ENCODE measurements at regions not wholly inside any gene's neighbourhood (a gene's known extent, or its start where the extent isn't known, plus 50 kb on each side); places are given as distances from the start of the nearest gene placed in this dataset.
A peak's percentile ranks its signal among the peaks of the same experiment; 100 is the strongest.
"Not testable (repeated sequence)": the region's sequence is repeated elsewhere in the genome, so short reads cannot be mapped to it uniquely, and the experiment has no call there.

GRCh38 chr11:57903011-57903410, 120.7 kb upstream of the OR9Q1 start:
- no peak for DNase-seq
- Mint-ChIP-seq H3K4me3 (no peak overlapping the region), H3K4me1 (ENCODE audit: low read depth) (peaks cover 3% of the 10 kb centered on the region), H3K27me3 (ENCODE audit: low read depth) (peaks cover 2% of the 10 kb centered on the region), H3K9me3 (no peaks in the 10 kb centered on the region), H3K36me3 (ENCODE audit: insufficient read depth) (no peaks in the 10 kb centered on the region)
- no peak for ATAC-seq

- no peak overlapping the region for H3K4me3 Mint-ChIP-seq
- H3K4me1 Mint-ChIP-seq (ENCODE audit: low read depth), result peaks cover 3% of the 10 kb centered on the region
- H3K36me3 Mint-ChIP-seq (ENCODE audit: insufficient read depth), result no peaks in the 10 kb centered on the region
- H3K9me3 Mint-ChIP-seq, result no peaks in the 10 kb centered on the region
- ATAC-seq (peak; percentile 73 to 80), DNase-seq (peak; percentile 8)
- no peaks in the 10 kb centered on the region for H3K27me3 Mint-ChIP-seq (ENCODE audit: low read depth)
Measured at GRCh38 chr11:57903441-57904123, 120.1 kb upstream of the OR9Q1 start.

DNA sequence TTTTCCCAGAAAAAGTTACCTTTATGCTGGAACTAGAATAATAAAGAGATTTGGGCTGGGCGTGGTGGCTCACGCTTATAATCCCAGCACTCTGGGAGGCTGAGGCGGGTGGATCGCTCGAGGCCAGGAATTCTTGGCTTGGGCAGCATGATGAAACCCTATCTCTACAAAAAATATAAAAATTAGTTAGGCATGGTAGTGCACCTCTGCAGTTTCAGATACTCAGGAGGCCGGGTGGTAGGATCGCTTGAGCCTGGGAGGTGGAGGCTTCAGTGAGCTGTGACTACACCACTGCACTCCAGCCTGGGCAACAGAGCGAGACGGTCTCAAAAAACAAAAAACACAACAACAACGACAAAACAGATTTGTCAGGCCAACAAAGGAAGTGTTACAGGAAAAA, 119.3 kb upstream of the OR9Q1 start:
- Mint-ChIP-seq H3K9me3 (no peaks in the 10 kb centered on the region), H3K4me1 (ENCODE audit: low read depth) (peaks cover 3% of the 10 kb centered on the region), H3K27me3 (ENCODE audit: low read depth) (no peaks in the 10 kb centered on the region), H3K36me3 (ENCODE audit: insufficient read depth) (no peaks in the 10 kb centered on the region), H3K4me3 (no peak overlapping the region)
- no peak for DNase-seq
- no peak for ATAC-seq

GRCh38 chr11:57905439-57905838, 118.2 kb upstream of the OR9Q1 start:
- H3K4me3 Mint-ChIP-seq, result no peak overlapping the region
- H3K27me3 Mint-ChIP-seq (ENCODE audit: low read depth), result no peaks in the 10 kb centered on the region
- DNase-seq (no peak), ATAC-seq (no peak)
- H3K4me1 Mint-ChIP-seq (ENCODE audit: low read depth), result peaks cover 3% of the 10 kb centered on the region
- no peaks in the 10 kb centered on the region for H3K36me3 Mint-ChIP-seq (ENCODE audit: insufficient read depth)
- H3K9me3 Mint-ChIP-seq, result no peaks in the 10 kb centered on the region

DNA sequence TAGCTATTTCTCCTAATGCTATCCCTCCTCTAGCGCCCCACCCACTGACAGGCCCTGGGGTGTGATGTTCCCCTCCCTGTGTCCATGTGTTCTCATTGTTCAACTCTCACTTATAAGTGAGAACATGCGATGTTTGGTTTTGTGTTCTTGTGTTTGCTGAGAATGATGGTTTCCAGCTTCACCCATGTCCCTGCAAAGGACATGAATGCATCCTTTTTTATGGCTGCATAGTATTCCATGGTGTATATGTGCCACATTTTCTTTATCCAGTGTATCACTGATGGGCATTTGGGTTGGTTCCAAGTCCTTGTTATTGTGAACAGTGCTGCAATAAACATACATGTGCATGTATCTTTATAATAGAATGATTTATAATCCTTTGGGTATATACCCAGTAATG, 115.3 kb upstream of the OR9Q1 start:
- H3K4me1 Mint-ChIP-seq (ENCODE audit: low read depth); ATAC-seq; DNase-seq; H3K27me3 Mint-ChIP-seq (ENCODE audit: low read depth); H3K36me3 Mint-ChIP-seq (ENCODE audit: insufficient read depth); H3K4me3 Mint-ChIP-seq; H3K9me3 Mint-ChIP-seq: not testable (repeated sequence)

DNA sequence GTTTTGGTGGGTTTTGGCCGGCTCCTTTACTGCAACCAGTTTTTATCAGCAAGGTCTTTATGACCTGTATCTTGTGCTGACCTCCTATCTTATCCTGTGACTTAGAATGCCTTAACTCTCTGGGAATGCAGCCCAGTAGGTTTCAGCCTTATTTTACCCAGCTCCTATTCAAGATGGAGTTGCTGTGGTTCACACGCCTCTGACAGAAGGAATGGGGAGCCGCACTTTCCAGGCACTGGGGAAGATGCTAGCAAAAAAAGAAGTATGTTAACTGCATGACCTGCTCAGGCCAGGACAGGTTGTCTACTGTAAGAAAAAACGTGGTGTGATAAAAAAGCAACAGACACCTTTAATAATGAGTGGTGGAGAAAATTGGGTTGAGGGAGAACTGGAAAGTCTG, 112.2 kb upstream of the OR9Q1 start:
- H3K4me3 Mint-ChIP-seq; ATAC-seq; H3K36me3 Mint-ChIP-seq (ENCODE audit: insufficient read depth); H3K9me3 Mint-ChIP-seq; DNase-seq; H3K4me1 Mint-ChIP-seq (ENCODE audit: low read depth); H3K27me3 Mint-ChIP-seq (ENCODE audit: low read depth): not testable (repeated sequence)

- Mint-ChIP-seq H3K36me3 (ENCODE audit: insufficient read depth) (no peaks in the 10 kb centered on the region), H3K27me3 (ENCODE audit: low read depth) (peaks cover 15% of the 10 kb centered on the region), H3K4me1 (ENCODE audit: low read depth) (no peaks in the 10 kb centered on the region), H3K9me3 (no peaks in the 10 kb centered on the region), H3K4me3 (no peak overlapping the region)
- ATAC-seq, result no peak
- no peak for DNase-seq
Measured at GRCh38 chr11:57913715-57914704, 109.7 kb upstream of the OR9Q1 start.

DNA sequence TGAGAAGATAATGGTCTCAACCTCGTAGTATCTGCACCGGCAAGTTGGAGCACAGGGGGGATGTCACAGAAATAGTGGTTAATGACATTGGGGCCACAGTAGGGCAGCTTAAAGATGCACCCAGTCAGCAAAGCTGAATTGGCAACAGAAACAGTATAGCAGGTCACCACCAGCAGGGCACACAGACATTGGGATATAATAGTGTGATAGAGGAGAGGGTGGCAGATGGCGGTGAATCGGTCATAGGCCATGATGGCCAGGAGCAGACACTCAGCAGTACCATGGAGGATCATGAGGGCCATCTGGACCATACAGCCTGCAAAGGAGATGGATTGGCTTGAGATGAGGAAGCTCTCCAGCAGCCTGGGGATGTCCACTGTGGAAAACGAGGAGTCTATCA, 106.0 kb upstream of the OR9Q1 start:
- DNase-seq (no peak), ATAC-seq (no peak)
- H3K27me3 Mint-ChIP-seq (ENCODE audit: low read depth), result peaks cover 13% of the 10 kb centered on the region
- no peak overlapping the region for H3K4me3 Mint-ChIP-seq
- no peaks in the 10 kb centered on the region for H3K36me3 Mint-ChIP-seq (ENCODE audit: insufficient read depth)
- H3K9me3 Mint-ChIP-seq, result no peaks in the 10 kb centered on the region
- H3K4me1 Mint-ChIP-seq (ENCODE audit: low read depth), result no peaks in the 10 kb centered on the region

DNA sequence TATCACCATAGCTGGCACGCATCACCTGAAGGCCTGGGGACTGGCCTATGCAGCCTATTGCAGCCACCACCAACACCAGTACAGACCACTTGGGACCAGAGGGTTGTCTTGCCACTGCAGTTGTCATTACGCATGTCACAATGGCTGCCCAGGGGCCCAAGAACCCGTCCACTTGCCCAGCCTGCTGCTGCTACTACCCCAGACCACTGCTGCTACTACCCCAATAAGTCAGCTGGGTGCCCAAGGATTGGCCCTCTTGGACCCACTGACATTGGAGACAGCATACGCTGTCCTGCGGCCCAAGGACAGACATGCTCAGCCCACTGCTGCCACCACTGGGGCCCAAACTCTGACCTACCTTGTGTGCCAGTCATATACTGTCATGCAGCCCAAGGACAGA, 102.7 kb upstream of the OR9Q1 start:
- H3K4me1 Mint-ChIP-seq (ENCODE audit: low read depth), result no peaks in the 10 kb centered on the region
- no peak overlapping the region for H3K4me3 Mint-ChIP-seq
- no peak for DNase-seq
- no peaks in the 10 kb centered on the region for H3K9me3 Mint-ChIP-seq
- no peaks in the 10 kb centered on the region for H3K36me3 Mint-ChIP-seq (ENCODE audit: insufficient read depth)
- ATAC-seq, result no peak
- peaks cover 9% of the 10 kb centered on the region for H3K27me3 Mint-ChIP-seq (ENCODE audit: low read depth)

DNA sequence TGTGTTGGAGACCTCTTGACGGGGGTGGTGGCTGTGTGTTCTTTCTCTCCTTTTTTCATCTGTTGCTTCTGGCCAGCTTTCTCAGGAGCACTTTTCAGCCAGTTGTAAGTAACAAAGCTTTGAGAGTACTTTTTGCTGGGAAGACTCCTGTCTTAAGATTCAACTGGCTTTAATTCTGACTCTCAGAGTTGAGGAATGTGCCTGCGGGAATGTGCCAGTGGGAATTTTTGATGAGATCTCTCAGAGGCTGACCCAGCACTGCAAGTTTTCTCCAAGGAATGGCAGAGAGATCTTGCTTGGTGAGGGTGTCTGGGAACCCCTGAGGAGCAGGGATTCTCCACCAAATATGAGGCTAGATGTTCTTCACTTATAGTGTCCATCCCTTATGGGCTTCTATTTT, 91.6 kb upstream of the OR9Q1 start:
- no peaks in the 10 kb centered on the region for H3K4me1 Mint-ChIP-seq (ENCODE audit: low read depth)
- no peaks in the 10 kb centered on the region for H3K36me3 Mint-ChIP-seq (ENCODE audit: insufficient read depth)
- no peaks in the 10 kb centered on the region for H3K9me3 Mint-ChIP-seq
- ATAC-seq (no peak), DNase-seq (no peak)
- H3K4me3 Mint-ChIP-seq, result no peak overlapping the region
- peaks cover 5% of the 10 kb centered on the region for H3K27me3 Mint-ChIP-seq (ENCODE audit: low read depth)

DNA sequence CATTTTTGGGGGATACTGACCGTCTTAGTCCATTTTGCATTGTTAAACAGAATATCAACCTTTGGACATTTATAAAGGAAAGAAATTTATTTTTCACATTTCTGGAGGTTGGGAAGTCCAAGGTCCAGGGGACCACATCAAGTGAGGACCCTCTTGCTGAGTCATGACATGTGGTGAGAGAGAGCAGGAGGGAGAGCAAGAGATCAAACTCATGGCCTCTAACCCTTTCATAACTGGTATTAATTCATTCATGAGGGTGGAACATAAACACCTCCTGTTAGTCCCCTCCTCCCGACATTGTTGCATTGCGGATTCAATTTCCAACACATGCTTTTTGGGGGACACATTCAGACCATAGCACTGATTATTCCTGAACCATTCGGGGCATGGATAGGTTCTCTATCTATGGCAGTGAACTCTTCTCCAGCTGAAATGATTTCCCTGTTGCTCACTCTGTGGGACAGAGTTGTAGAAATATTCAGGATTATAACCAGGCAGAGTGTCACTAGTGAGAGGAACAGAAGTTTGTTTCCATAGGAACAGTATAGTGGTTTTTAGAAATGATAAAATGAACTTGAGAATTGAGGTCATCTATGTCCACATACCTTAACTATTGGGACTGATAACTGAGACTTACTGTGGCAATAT, 88.2 kb upstream of the OR9Q1 start:
- ATAC-seq (no peak), DNase-seq (no peak)
- no peaks in the 10 kb centered on the region for H3K4me1 Mint-ChIP-seq (ENCODE audit: low read depth)
- no peaks in the 10 kb centered on the region for H3K9me3 Mint-ChIP-seq
- no peak overlapping the region for H3K4me3 Mint-ChIP-seq
- peaks cover 5% of the 10 kb centered on the region for H3K27me3 Mint-ChIP-seq (ENCODE audit: low read depth)
- H3K36me3 Mint-ChIP-seq (ENCODE audit: insufficient read depth), result no peaks in the 10 kb centered on the region

- peaks cover 8% of the 10 kb centered on the region for H3K27me3 Mint-ChIP-seq (ENCODE audit: low read depth)
- no peak for DNase-seq
- H3K4me3 Mint-ChIP-seq, result no peak overlapping the region
- no peaks in the 10 kb centered on the region for H3K36me3 Mint-ChIP-seq (ENCODE audit: insufficient read depth)
- no peaks in the 10 kb centered on the region for H3K4me1 Mint-ChIP-seq (ENCODE audit: low read depth)
- no peak for ATAC-seq
- no peaks in the 10 kb centered on the region for H3K9me3 Mint-ChIP-seq
Measured at GRCh38 chr11:57936050-57936418, 87.6 kb upstream of the OR9Q1 start.

DNA sequence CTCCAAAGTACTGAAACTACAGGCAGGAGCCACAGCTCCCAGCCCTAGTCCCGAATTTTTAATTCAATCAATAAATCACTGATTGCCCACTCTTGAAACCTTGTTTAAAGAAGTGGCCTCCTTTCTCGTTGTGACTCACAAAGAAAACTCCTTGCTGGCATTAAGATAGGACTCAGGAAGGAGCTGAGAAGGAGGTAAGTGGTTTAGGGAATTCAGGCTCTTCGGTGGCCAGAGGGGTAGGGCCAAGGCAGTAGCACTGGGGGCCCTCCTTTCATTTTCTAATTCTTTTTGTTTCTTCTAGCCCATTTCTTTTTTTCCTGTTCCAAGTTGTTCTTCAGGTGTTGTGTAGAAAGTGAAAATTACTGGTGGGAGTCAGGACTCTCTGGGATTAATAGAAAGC, 86.2 kb upstream of the OR9Q1 start:
- no peaks in the 10 kb centered on the region for H3K4me1 Mint-ChIP-seq (ENCODE audit: low read depth)
- no peaks in the 10 kb centered on the region for H3K36me3 Mint-ChIP-seq (ENCODE audit: insufficient read depth)
- H3K9me3 Mint-ChIP-seq, result no peaks in the 10 kb centered on the region
- ATAC-seq (no peak), DNase-seq (no peak)
- peaks cover 5% of the 10 kb centered on the region for H3K27me3 Mint-ChIP-seq (ENCODE audit: low read depth)
- H3K4me3 Mint-ChIP-seq, result no peak overlapping the region

- Mint-ChIP-seq H3K27me3 (ENCODE audit: low read depth) (peaks cover 5% of the 10 kb centered on the region), H3K9me3 (no peaks in the 10 kb centered on the region), H3K36me3 (ENCODE audit: insufficient read depth) (no peaks in the 10 kb centered on the region), H3K4me3 (no peak overlapping the region), H3K4me1 (ENCODE audit: low read depth) (no peaks in the 10 kb centered on the region)
- no peak for DNase-seq
- ATAC-seq, result no peak
Measured at GRCh38 chr11:57938351-57938750, 85.3 kb upstream of the OR9Q1 start.
